ENCODE measurements at regions not wholly inside any gene's neighbourhood (a gene's known extent, or its start where the extent isn't known, plus 50 kb on each side); places are given as distances from the start of the nearest gene placed in this dataset.

DNA sequence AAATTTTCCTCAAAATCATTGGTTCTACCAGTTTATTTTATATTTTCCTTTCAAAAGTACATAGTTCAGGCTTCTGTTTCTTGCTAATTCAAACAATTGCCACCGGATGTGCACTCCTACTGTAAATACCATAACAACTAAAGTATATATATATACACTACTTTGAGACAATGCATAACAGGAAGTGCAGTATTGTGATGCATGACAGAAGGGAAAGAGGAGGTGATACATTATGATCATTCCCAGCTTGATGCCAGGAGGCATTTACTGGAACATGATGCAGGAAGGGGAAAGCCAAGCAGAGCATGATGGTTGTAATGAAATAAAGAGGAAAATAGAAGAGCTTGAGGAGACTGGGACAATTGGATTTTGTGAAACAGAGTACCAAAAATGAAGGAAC is 215.2 kb upstream of the NT5C1B start:
- no peaks in the 10 kb centered on the region for H3K4me1 ChIP-seq
- no peak for DNase-seq (ENCODE audit: low spot score in 2 of 2)
- no peaks in the 10 kb centered on the region for H3K36me3 ChIP-seq
- no peak overlapping the region for H3K27ac ChIP-seq
- H3K9me3 ChIP-seq: no peaks in the 10 kb centered on the region
- H3K27me3 ChIP-seq: no peaks in the 10 kb centered on the region
- H3K4me3 ChIP-seq: no peak overlapping the region
- WGBS, 2 donors: 76 to 83% methylated on average over 1 of the region's 1 CpG
- no peak for TF ChIP-seq POLR2A (IDR thresholded peaks at IDR 0.05)
- TF ChIP-seq, protein P1, sequence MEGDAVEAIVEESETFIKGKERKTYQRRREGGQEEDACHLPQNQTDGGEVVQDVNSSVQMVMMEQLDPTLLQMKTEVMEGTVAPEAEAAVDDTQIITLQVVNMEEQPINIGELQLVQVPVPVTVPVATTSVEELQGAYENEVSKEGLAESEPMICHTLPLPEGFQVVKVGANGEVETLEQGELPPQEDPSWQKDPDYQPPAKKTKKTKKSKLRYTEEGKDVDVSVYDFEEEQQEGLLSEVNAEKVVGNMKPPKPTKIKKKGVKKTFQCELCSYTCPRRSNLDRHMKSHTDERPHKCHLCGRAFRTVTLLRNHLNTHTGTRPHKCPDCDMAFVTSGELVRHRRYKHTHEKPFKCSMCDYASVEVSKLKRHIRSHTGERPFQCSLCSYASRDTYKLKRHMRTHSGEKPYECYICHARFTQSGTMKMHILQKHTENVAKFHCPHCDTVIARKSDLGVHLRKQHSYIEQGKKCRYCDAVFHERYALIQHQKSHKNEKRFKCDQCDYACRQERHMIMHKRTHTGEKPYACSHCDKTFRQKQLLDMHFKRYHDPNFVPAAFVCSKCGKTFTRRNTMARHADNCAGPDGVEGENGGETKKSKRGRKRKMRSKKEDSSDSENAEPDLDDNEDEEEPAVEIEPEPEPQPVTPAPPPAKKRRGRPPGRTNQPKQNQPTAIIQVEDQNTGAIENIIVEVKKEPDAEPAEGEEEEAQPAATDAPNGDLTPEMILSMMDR (IDR thresholded peaks at IDR 0.05): no peak
- TF ChIP-seq EP300 (IDR thresholded peaks at IDR 0.05): no peak

DNA sequence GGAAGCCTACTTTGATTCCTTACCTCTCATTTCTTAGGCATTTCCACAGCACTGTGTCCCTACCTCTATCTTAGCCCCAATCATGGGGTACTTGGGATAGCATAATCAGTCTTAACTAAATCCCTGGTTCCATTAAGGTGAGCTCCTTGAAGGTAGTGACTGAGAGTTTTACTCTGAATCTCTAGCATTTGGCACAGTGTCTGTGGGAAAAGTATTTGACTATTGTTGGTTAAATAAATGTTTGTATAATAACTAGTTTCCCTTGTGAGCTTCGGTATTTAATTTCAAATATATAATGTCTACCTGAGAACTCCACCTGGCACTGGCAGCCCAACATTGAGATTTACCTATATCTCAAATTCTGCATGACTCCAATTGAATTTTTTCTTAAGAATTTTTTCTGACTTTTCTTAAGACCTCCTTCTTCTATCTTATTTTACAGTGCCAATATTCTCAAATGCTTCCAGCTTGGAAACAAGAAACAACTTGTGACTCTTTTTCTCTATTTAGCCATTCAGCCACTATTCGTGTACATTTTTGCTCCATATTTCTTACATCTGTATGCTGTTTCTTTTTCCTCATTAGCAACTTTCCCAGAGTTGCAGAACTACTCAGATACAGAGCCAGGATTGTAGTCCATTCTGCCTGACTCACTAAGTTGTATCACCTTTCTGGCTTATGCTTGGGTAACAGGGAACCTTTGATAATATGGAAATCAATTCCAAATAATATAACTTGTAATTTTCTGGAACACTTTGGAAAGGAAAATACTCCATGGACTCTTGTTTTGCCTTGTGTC is 214.0 kb upstream of the NT5C1B start:
- H3K4me3 ChIP-seq: no peak overlapping the region
- TF ChIP-seq POLR2A (IDR thresholded peaks at IDR 0.05) (no peak), EP300 (IDR thresholded peaks at IDR 0.05) (no peak)
- TF ChIP-seq, protein P1 (IDR thresholded peaks at IDR 0.05): no peak
- no peaks in the 10 kb centered on the region for H3K36me3 ChIP-seq
- no peaks in the 10 kb centered on the region for H3K4me1 ChIP-seq
- H3K9me3 ChIP-seq: no peaks in the 10 kb centered on the region
- DNase-seq (ENCODE audit: low spot score in 2 of 2): no peak
- 70 to 82% methylated on average over 2 of the region's 2 CpGs for WGBS, 2 donors
- H3K27ac ChIP-seq: no peak overlapping the region
- H3K27me3 ChIP-seq: no peaks in the 10 kb centered on the region

DNA sequence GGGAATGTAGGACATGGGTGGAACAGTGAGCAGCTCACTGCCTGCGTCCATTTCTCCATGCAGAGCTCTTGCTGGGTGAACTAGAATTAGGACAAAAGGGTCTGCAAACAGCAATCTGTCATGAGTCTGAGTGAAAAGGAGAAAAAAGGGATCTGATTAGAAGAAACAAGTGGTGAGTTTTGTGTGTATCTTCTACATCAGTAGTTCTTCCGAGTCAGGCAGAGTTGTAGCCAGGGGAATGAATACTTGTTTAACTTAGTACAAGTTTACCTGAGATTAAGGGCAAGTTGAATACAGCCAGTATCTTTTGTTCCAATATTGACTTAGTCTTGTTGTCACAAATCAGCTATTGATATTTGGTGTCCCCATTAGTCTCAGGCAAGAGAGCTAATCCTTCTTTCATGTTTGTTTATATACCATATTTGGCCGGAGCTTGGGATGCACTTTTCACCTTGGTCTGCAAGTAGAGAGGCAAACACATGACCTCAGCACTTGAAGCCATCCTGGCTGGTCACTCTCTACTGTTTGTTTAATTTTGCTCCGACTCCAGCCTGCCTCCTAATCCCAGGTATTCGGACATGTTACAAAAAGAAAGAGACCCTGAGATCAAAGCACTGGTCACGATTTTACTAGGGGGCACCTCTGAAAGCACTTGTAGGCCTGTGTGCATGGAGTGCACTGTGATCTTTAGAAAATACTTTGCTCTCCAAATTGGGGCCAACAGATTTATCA is 211.0 kb upstream of the NT5C1B start:
- Histone ChIP-seq H3K9me3 (no peaks in the 10 kb centered on the region), H3K27me3 (no peaks in the 10 kb centered on the region), H3K36me3 (no peaks in the 10 kb centered on the region), H3K4me3 (no peak overlapping the region), H3K4me1 (no peaks in the 10 kb centered on the region), H3K27ac (no peak overlapping the region)
- TF ChIP-seq POLR2A (IDR thresholded peaks at IDR 0.05) (no peak), EP300 (IDR thresholded peaks at IDR 0.05) (no peak)
- TF ChIP-seq, protein P1 (IDR thresholded peaks at IDR 0.05): no peak
- 79 to 81% methylated on average over 6 of the region's 6 CpGs for WGBS, 2 donors
- DNase-seq (ENCODE audit: low spot score in 2 of 2): no peak

DNA sequence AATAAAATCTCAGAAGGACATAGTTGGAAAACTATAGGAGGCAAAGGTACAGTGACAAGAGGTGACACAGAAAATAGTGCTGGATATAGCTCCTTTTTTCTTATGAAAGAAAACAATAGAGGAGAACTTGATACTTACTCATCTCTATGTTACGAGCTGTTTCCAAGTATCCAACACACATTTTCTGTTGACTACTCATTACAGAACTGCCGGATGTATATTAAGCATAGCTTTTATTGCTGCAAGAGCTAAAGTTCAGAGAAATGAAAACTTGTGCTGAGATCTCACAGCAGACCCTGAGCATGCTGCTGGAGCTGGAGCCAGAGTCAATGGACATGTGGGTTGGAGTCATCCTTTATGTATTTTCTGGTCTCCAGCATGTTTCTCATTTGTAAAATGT is 210.0 kb upstream of the NT5C1B start:
- 97 to 98% methylated on average over 2 of the region's 2 CpGs for WGBS, 2 donors
- no peak for DNase-seq (ENCODE audit: low spot score in 2 of 2)
- no peak for TF ChIP-seq POLR2A (IDR thresholded peaks at IDR 0.05)
- TF ChIP-seq EP300 (IDR thresholded peaks at IDR 0.05): no peak

DNA sequence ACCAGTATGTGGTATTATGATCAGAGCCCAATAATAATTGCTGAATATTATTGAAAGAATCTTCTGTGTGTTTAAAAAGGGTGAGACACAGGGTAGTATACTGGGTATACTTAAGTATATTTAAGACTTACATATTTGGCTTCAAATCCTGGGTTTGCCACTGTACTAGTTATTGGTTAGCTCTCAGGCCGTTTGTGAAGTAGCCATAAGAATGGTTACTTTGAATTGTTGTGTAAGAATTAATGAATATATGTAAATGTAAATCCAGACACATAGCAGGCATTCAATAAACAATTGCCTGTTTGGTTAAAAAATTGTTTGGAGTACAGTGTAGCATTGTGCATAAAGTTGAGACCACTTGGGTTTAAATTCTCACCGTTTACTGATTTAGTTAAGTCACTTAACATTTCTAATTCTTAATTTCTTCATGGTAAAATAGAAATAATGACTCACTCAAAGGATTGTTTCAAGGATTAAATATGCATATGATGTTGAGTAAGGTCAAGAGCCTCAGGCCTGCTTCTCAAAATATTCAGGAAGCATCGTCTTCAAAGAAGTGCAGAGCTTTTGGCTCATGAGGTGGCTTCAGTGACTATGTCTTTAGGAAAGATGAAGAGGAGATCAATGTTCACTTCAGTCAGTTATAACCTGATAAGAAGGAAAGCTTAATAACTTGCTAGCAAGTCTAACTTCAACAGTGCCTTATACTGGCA is 207.9 kb upstream of the NT5C1B start:
- Histone ChIP-seq H3K36me3 (no peaks in the 10 kb centered on the region), H3K27me3 (no peaks in the 10 kb centered on the region), H3K9me3 (no peaks in the 10 kb centered on the region), H3K27ac (no peak overlapping the region), H3K4me3 (no peak overlapping the region), H3K4me1 (peaks cover 0 to 6% (median 0%) of the 10 kb centered on the region in 4 donors)
- TF ChIP-seq, protein P1 (IDR thresholded peaks at IDR 0.05): no peak
- no peak for TF ChIP-seq POLR2A (IDR thresholded peaks at IDR 0.05)
- no peak for TF ChIP-seq EP300 (IDR thresholded peaks at IDR 0.05)
- WGBS, 2 donors: 59 to 66% methylated on average over 3 of the region's 3 CpGs
- DNase-seq (ENCODE audit: low spot score in 2 of 2): no peak

More for the DNA sequence above, 210.0 kb upstream of the NT5C1B start:
- no peaks in the 10 kb centered on the region for H3K4me1 ChIP-seq
- no peaks in the 10 kb centered on the region for H3K9me3 ChIP-seq
- H3K36me3 ChIP-seq: no peaks in the 10 kb centered on the region
- no peak overlapping the region for H3K4me3 ChIP-seq
- H3K27me3 ChIP-seq: no peaks in the 10 kb centered on the region
- no peak overlapping the region for H3K27ac ChIP-seq
